HEK293 (cell line): ENCODE measurements at regions not wholly inside any gene's neighbourhood (a gene's known extent, or its start where the extent isn't known, plus 50 kb on each side); places are given as distances from the start of the nearest gene placed in this dataset.

Experiments
- MZF1 ChIP-seq: fragments of 450-650 bp; formaldehyde crosslinking; IDR thresholded peaks from 2 replicates; pipeline ENCODE4 v1.5.1; 2017; ENCODE audit warnings: missing biosample characterization, missing genetic modification characterization, borderline replicate concordance
- PRDM1 ChIP-seq: fragments of 450-650 bp; formaldehyde crosslinking; IDR thresholded peaks from 2 replicates; pipeline ENCODE4; 2016; ENCODE audit warnings: missing biosample characterization, missing genetic modification characterization
- ZNF138 ChIP-seq: fragments of 450-650 bp; formaldehyde crosslinking; IDR thresholded peaks from 2 replicates; pipeline ENCODE4 v1.5.1; 2016; ENCODE audit warnings: missing biosample characterization, missing genetic modification characterization, borderline replicate concordance
- ZNF214 ChIP-seq: fragments of 450-650 bp; formaldehyde crosslinking; IDR thresholded peaks from 2 replicates; pipeline ENCODE4 v1.5.1; 2017; ENCODE audit warnings: missing biosample characterization, mild to moderate bottlenecking, missing genetic modification characterization, borderline replicate concordance
- ZNF423 ChIP-seq: fragments of 450-650 bp; formaldehyde crosslinking; IDR thresholded peaks from 2 replicates; pipeline ENCODE4 v1.5.1; 2016; ENCODE audit warnings: missing biosample characterization, missing genetic modification characterization
- TF ChIP-seq, protein P1 (sequence below): fragments of 450-650 bp; formaldehyde crosslinking; IDR thresholded peaks from 2 replicates; pipeline ENCODE4 v1.5.1; 2016; ENCODE audit warnings: missing biosample characterization, missing genetic modification characterization, low read depth
- TF ChIP-seq, protein P2 (sequence below): fragments of 450-650 bp; formaldehyde crosslinking; IDR thresholded peaks from 2 replicates; pipeline ENCODE4 v1.5.1; 2016; ENCODE audit warnings: missing biosample characterization, missing genetic modification characterization
- TF ChIP-seq, protein P3 (sequence below): fragments of 450-650 bp; formaldehyde crosslinking; IDR thresholded peaks from 2 replicates; pipeline ENCODE4 v1.5.1; 2016; ENCODE audit warnings: missing biosample characterization, missing genetic modification characterization
- TF ChIP-seq, protein P4 (sequence below): fragments of 450-650 bp; formaldehyde crosslinking; IDR thresholded peaks from 2 replicates; pipeline ENCODE4 v1.5.1; 2016; ENCODE audit warnings: missing biosample characterization, missing genetic modification characterization
- TF ChIP-seq, protein P5 (sequence below): fragments of 450-650 bp; formaldehyde crosslinking; IDR thresholded peaks from 2 replicates; pipeline ENCODE4 v1.5.1; 2016; ENCODE audit warnings: missing biosample characterization, missing genetic modification characterization

DNA sequence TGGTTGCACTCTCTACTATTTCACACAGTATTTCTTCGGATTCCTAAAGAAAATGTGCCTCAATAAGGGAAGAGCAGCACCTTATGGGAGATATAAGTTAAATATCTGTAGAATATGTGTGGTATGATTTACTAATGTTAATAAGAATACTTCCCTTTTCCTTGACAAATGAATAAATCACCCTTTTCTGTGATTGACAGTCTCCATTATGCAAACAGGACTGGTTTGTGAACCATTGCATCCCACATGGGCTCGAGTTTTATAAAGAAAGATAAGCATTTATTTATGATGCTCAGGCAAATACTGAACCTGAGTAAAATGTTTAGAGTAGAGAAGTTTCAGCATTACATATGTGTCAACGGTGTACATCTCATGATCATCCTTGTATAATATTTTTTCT is 587.7 kb upstream of the BRINP3 start:
- no peak for TF ChIP-seq PRDM1 (tag by site-specific recombination)
- TF ChIP-seq, protein P1, sequence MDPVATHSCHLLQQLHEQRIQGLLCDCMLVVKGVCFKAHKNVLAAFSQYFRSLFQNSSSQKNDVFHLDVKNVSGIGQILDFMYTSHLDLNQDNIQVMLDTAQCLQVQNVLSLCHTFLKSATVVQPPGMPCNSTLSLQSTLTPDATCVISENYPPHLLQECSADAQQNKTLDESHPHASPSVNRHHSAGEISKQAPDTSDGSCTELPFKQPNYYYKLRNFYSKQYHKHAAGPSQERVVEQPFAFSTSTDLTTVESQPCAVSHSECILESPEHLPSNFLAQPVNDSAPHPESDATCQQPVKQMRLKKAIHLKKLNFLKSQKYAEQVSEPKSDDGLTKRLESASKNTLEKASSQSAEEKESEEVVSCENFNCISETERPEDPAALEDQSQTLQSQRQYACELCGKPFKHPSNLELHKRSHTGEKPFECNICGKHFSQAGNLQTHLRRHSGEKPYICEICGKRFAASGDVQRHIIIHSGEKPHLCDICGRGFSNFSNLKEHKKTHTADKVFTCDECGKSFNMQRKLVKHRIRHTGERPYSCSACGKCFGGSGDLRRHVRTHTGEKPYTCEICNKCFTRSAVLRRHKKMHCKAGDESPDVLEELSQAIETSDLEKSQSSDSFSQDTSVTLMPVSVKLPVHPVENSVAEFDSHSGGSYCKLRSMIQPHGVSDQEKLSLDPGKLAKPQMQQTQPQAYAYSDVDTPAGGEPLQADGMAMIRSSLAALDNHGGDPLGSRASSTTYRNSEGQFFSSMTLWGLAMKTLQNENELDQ (tag by site-specific recombination) = no peak
- TF ChIP-seq, protein P2, sequence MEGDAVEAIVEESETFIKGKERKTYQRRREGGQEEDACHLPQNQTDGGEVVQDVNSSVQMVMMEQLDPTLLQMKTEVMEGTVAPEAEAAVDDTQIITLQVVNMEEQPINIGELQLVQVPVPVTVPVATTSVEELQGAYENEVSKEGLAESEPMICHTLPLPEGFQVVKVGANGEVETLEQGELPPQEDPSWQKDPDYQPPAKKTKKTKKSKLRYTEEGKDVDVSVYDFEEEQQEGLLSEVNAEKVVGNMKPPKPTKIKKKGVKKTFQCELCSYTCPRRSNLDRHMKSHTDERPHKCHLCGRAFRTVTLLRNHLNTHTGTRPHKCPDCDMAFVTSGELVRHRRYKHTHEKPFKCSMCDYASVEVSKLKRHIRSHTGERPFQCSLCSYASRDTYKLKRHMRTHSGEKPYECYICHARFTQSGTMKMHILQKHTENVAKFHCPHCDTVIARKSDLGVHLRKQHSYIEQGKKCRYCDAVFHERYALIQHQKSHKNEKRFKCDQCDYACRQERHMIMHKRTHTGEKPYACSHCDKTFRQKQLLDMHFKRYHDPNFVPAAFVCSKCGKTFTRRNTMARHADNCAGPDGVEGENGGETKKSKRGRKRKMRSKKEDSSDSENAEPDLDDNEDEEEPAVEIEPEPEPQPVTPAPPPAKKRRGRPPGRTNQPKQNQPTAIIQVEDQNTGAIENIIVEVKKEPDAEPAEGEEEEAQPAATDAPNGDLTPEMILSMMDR (tag by site-specific recombination) = no peak
- TF ChIP-seq, protein P3, sequence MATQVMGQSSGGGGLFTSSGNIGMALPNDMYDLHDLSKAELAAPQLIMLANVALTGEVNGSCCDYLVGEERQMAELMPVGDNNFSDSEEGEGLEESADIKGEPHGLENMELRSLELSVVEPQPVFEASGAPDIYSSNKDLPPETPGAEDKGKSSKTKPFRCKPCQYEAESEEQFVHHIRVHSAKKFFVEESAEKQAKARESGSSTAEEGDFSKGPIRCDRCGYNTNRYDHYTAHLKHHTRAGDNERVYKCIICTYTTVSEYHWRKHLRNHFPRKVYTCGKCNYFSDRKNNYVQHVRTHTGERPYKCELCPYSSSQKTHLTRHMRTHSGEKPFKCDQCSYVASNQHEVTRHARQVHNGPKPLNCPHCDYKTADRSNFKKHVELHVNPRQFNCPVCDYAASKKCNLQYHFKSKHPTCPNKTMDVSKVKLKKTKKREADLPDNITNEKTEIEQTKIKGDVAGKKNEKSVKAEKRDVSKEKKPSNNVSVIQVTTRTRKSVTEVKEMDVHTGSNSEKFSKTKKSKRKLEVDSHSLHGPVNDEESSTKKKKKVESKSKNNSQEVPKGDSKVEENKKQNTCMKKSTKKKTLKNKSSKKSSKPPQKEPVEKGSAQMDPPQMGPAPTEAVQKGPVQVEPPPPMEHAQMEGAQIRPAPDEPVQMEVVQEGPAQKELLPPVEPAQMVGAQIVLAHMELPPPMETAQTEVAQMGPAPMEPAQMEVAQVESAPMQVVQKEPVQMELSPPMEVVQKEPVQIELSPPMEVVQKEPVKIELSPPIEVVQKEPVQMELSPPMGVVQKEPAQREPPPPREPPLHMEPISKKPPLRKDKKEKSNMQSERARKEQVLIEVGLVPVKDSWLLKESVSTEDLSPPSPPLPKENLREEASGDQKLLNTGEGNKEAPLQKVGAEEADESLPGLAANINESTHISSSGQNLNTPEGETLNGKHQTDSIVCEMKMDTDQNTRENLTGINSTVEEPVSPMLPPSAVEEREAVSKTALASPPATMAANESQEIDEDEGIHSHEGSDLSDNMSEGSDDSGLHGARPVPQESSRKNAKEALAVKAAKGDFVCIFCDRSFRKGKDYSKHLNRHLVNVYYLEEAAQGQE = no peak
- no peak for TF ChIP-seq ZNF214 (tag by site-specific recombination)
- TF ChIP-seq, protein P4, sequence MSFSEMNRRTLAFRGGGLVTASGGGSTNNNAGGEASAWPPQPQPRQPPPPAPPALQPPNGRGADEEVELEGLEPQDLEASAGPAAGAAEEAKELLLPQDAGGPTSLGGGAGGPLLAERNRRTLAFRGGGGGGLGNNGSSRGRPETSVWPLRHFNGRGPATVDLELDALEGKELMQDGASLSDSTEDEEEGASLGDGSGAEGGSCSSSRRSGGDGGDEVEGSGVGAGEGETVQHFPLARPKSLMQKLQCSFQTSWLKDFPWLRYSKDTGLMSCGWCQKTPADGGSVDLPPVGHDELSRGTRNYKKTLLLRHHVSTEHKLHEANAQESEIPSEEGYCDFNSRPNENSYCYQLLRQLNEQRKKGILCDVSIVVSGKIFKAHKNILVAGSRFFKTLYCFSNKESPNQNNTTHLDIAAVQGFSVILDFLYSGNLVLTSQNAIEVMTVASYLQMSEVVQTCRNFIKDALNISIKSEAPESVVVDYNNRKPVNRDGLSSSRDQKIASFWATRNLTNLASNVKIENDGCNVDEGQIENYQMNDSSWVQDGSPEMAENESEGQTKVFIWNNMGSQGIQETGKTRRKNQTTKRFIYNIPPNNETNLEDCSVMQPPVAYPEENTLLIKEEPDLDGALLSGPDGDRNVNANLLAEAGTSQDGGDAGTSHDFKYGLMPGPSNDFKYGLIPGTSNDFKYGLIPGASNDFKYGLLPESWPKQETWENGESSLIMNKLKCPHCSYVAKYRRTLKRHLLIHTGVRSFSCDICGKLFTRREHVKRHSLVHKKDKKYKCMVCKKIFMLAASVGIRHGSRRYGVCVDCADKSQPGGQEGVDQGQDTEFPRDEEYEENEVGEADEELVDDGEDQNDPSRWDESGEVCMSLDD = no peak
- no peak for TF ChIP-seq MZF1 (tag by site-specific recombination)
- no peak for TF ChIP-seq ZNF138 (tag by site-specific recombination)
- TF ChIP-seq, protein P5, sequence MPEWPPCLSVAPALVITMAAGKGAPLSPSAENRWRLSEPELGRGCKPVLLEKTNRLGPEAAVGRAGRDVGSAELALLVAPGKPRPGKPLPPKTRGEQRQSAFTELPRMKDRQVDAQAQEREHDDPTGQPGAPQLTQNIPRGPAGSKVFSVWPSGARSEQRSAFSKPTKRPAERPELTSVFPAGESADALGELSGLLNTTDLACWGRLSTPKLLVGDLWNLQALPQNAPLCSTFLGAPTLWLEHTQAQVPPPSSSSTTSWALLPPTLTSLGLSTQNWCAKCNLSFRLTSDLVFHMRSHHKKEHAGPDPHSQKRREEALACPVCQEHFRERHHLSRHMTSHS (tag by site-specific recombination) = no peak
- no peak for TF ChIP-seq ZNF423 (tag by site-specific recombination)
